CD4-positive, alpha-beta T cell treated with Interleukin-15 for 1 hour (primary cell): ENCODE measurements at regions not wholly inside any gene's neighbourhood (a gene's known extent, or its start where the extent isn't known, plus 50 kb on each side); places are given as distances from the start of the nearest gene placed in this dataset.

Experiments
- DNase-seq: peaks from one replicate; pipeline ENCODE4 v3.0.0-alpha.2; 2020

DNA sequence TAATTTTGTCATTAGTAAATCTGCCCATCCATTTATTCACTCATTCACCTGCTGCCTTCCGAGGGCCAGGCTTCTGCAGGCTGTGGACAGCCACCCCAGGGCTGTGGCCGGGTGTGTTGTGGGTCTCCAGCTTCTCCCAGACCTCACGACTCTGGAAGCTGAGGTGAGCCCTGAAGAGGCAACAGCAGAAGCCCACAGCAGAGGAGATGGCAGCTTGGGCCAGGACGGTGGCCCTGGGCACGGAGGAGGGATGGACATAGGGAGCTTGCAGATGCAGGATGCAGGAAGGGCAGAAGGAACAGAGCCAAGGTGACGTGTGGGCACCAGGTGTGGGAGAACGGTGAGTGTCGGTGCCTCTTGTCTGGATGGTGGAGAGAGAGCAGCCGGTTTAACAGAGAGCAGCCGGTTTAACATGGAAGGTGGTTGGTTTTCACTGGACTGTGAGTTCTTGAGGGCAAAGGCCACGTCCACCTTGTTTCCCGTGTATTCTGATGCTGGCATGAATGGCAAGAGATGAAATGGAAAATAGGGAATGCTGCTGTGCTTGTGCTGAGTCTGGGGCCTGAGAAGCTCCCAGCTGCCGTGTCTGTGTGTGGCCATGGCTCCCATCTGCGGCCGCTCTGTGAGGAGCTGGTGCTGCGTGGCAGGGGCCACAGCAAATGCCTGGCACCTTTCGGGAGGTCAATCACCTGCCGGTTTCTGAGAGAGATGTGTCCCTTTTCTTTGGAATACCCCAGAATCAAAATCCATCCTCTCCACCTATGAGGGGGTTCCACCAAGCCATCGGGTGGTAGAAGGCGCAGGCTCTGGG lies 669.9 kb downstream of the BRD1 start:
- DNase-seq, result no peak

DNA sequence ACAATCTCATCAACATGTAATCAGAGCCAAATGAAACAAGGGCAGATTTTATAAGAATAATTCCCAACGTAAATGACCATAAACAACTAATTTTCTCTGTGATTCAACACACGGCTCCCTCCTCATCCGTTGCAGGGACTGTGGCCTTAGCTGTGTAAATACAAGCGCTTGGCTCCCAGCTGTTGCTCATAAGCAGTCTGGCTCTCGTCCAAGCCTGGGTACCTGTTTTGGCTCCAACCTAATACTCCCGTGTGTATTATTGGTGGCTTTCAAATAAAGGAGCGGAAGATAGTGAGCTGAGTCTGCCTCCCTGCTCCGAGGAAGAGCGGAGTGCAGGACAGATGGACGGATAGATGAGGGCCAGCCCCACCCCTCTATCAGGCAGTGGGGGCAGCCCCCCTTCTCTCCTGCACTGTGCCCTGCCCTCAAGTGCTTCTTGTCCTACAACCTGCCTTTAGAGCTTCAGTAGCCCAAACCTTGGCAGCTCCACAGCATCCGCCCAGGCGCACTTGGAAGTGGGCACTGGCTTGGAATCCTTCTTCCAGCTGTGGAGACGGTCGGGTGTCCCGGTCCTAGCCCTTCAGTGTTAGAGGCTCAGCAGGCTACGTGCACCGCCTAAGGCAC lies 670.9 kb downstream of the BRD1 start:
- no peak for DNase-seq

DNA sequence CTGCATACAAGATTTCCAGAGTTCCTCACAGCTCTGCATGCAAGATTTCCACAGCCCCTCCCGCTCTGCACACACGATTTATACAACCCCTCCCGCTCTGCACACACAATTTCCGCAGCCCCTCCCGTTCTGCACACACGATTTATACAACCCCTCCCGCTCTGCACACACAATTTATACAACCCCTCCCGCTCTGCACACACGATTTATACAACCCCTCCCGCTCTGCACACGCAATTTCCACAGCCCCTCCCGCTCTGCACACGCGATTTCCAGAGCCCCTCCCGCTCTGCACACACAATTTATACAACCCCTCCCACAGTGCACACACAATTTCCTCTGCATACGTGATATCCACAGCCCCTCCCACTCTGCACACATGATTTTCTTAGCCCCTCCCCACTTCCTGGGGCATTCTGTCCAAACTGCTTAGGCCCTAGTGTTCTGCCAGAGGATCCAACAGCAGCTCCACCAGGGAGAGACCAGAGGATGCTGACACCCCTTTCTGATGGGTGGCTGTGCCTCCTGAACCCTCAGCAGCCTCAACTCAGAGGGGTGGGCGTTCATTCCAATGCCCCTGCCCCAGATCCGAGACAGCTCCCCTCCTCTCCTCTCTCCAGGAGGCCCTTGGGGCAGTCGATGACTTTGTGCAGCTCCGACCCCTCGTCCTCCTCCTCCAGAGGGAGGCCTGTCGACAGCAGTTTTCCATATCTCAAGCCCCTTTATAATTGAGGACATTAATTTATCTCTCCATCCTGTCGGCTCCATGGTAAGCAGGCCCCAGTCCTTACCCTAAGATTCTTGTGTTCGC lies 671.7 kb downstream of the BRD1 start:
- DNase-seq, result no peak

DNA sequence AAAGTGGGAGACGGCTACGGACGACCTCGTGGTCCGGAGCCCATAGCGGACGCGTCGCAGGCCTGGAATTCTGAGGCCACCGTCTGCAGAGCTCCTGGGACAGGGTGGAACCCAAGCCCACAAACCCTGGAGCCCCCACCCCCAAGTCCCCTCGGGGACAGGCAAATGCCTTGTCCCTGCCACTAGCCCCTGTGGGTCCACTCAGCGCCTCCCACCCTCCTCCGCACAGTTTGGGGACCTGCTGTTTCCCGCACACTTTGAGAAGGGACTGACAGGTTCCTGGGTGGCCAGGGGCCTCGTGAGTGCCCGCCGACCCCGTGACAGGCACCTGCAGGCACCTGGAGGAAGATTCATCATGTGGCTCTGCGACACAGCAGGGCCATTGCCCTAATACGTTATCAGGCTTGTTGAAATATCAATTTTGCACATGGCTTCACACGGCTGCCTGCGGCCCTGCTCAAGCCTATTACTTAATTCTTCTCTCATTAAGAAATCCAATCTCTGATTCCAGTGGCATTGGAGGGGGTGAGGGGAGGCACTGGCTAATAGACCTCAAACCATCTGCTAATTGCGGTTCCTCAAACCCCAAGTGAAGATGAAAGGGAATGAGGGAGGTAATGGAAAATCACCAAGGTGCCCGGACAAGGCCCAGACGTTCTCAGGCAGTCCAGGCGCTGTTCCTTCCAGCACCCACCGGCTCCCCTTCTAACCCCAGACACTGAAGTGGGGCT lies 672.5 kb downstream of the BRD1 start:
- DNase-seq, result no peak

DNA sequence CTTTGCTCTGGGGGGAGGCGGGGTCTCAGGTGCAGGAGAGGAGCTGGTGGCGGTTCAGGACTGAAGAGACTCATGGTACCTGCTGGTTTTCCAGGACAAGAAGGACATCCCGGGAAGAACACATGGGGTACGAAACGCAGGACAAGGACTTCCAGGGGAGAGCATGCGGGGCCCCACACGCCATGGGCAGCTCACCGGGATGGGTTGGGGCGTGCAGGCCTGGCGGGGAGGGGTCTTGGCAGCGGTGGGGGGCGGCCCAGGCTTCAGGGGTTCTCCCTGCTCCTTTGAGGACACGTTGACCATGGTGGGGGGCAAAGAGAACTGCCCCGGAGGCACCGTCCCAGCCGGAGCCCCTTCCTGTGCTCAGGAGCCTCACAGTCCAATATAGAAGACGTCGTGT lies 673.2 kb downstream of the BRD1 start:
- no peak for DNase-seq

DNA sequence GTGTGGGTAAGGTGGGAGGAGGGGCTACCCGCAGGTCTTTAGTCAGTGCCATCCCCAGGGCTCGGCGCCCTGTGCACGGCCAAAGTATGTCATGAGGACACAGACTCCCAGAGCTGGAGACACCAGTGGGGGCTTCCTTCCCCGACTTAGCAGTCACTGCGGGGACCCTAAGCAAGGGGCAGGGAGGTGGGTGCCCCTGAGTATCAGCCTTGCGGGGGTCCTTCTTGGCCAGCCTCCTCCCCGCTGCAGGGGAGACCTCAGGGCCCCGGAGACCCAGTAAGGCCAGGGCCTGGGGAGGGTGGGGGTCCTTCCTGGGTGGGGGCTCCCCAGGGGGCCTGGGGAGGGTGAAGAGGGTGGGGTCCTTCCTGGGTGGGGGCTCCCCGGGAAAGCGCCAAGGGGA lies 673.8 kb downstream of the BRD1 start:
- no peak for DNase-seq

DNA sequence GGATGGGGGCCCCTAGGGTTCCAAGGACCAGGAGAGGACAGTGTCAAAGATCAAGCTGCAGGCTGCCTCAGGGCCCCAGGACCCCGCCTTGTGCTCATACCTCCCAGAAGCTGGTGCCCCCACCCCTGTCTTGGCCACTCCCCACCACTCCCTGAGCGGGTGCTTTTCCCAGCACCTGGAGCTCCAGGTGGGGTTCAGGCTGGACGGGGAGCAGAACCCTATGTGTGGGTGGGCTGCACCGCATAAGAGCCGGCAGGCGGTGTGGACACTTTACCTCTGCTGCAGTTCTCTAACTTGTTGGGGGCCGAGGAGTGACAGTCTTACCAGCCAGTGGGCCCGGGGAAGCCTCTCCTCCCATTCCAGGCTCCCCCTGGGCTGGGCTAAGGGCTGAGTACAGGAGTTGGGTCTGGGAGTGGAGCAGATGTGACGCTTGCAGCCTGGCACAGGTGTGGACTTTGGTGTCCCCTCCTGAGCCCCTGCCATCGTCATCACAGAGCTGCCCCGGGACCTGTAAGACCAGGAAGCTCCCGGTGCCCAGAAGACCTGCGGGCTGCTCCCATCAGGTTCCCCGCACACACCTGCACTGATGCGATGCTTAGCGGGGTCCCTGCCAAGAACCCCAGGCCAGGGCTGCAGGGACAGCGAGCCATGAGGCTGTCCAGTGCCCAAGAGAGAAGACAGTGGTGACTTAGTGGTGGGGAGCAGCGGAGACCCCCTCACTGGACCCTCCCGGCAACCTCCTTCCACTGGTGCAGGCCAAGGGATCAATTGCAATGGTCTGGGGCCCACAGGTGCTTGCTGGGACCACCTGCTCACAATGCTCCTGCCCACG lies 674.5 kb downstream of the BRD1 start:
- peak; percentile 14 for DNase-seq

DNA sequence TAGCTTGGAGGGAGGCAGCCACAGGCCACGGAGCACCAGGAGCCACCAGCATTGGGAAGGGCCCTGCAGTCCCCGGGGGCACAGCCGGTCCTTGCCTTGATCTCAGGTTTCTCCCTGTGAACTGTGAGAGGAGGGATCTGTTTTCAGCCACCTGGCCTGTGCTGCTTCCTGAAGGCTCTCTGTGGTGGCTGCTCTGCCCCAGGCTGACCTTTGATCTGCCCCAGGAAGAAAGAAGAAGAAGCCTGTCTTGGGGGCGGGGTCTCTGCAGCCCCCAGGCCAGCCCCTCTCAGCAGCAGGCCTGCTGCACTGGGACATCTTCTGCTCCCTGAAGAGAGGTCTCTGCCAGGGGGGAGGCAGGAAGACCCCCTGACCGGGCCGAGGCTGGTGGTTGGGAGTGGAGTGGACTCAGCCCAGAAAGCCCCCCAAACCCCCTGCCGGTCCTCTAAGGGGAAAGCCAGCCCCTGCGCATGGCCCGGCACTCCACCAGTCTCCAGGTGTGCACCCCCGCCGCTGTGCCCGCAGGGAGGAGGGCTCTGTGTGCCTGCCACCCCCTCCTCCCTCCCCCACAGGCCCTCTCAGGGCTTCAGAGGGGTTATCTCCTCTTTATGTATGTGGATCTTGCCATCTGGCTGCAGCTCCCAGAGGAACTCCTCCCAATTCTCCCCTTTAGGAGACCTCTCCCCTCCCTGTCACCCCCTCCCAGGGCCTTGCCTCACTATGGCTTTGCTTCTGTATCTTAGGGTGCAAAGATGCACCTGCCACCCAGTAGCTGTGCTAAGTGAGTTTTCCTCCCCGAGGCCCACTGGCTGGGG lies 675.3 kb downstream of the BRD1 start:
- DNase-seq, result no peak

DNA sequence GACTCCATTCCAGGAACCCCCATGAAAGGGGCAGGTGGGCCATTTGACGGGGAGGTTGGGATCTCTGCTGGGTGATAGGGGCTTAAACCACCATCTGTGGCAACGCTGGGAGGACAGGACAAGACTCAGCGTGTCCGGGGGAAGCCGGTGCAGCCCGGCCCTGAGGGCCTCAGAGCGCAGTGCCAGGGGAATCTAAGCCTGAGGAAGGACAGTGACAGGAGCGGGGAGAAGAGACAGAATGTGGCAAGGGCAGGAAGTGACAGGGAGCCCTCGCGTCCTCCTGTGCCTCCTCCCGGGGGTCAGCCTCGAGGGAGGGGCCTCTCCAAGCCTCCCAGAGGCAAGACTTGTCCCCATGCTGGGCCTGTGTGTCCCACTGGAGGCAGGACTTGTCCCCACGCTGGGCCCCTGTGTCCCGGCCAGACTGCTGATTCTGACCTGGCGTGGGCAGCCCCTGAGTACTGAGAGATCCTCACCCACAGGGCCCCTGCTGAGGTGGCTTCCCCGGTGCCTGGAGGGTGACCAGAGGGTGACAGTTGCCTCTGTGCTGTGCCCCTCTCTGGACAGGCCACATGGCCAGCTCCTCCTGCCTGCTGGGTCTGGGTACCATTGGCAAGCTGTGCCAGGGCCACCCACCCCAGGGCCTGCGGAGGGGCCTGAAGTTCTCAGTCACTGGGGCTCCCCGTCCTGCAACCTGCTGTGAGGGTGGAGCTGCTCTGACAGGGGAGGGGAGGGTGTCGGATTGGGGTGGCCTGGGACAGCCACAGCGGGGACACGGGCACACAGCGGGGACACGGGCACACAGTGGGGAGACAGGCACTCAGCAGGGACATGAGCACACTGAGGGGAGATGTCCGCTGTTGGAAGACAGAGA lies 676.2 kb downstream of the BRD1 start:
- DNase-seq, result no peak

DNA sequence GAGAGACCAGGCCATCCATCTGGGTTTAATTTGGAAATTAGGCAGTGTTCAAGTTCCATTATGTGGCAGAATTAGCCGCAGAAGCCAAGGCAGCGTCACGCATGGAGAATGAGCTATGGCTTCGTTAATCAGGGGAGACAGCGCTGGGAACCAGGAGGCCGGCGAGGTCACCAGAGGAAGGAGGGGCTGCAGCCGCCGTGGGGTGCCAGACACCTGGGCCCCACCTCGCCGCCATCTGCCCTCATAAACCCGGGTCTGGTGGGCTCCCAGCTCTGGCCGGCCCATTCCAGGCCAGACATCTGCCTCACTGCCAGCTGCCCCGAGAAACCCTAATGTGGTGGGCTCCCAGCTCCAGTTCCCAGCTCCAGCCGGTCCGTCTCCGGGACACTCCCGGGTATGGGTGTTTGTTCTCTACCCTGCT lies 676.9 kb downstream of the BRD1 start:
- no peak for DNase-seq

DNA sequence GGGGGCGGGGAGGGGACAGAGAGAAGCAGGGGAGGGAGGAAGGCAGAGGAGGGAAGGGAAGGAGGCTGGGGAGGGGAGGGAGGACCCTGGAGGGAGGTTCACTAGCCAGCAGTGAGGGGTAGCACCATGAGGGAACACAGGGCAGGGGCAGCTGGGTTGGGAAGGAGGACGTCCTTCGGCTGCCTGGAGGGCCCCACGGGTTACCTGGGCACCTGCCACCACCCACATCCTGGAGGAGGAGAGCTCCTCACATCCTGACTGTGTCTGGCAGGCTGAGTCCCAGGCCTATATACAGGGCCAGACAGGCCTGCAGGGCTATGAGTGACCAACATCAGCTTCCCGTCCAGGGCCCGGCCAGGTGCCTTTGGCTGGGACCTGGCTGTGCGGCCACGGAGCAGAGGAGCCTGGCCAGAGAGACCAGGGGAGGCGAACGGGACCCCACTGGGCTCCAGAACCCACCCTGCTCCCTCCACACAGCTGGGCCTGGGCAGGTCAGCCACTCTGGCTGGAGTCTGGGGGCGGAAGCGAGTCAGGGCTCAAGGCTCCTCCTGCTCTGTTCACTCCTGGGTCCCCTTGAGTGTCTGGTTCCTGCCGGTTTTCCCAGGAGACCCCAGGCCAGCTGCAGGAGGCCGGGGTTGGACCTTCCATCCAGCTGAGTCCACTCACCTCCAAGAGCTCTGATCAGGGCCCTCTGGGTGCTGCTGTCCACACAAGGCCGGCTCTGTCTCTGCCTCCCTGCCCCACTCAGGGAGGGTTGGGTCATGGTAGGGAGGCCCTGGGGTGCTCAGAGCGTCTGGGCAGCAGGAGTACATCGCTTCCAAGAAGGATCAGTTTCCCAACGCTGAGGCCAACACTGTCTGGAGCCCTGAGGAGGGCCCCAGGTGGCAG lies 677.7 kb downstream of the BRD1 start:
- DNase-seq, result no peak

DNA sequence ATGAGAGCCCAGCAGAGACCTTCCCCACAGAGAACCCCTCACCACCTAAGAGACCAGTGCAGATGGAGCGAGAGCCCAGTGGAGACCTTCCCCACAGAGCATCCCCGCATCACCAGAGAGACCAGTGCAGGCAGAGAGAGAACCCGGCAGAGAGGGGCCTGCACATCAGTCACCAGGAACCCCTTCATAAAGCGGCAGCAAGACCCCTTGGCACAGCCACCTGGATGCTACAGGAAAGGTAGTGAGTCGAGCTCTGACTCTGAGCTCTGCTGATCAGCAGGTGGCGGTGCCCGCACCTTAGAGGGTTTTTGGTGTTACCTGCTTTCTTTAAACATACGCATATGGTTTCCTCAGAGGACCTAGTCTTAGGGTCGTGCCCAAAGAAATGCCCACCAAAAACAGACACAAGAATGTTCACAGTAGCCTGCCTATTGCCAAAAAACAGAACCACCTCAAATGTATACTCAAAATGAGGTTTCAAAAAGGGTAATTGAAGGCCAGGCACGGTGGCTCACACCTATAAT lies 678.7 kb downstream of the BRD1 start:
- no peak for DNase-seq

DNA sequence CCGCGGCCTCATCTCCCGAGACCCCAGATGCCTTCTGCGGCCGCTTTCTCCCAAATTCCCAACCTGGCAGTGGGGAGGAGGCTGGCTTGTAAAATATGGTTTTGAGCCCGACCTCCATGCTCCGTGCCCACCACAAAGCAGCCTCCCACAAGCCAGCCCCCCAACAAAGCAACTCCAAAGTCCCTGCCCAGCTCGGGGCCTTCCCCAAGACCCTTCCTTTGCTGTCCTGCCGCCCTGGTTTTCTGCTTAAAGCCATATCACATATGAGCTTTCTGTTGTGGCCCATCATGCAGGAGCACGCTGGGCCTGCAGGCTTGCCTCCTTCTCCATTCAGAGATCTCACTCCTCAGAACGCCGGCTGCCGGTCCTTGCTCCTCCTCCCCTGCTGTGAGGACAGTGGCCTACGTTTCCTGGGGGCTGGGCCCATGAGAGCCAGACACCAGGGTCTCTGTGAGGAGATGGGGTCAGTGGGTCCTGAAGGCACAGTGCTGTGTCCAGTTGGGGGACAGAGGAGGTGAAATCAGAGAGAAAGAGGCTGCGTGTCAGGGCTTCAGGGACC lies 680.0 kb downstream of the BRD1 start:
- DNase-seq, result no peak

DNA sequence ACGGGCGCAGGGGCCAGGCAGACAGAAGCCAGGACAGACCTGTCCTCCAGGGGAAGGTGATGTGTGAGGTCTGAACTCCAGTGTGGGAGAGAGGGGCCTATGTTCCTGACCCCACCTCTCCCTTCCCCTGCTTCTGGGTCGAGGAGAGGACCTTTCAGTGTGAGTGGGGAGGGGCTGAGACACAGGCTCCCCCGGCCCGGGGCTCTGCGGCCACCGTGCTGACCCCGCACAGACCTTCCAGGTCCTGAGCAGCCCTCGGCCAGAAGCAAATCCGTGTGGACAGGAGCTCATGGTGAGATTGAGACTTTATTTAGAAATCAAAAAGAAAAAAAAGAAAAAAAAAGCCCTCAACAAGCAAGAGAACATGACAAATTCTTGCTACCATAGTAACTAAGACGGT lies 680.5 kb downstream of the BRD1 start:
- no peak for DNase-seq

DNA sequence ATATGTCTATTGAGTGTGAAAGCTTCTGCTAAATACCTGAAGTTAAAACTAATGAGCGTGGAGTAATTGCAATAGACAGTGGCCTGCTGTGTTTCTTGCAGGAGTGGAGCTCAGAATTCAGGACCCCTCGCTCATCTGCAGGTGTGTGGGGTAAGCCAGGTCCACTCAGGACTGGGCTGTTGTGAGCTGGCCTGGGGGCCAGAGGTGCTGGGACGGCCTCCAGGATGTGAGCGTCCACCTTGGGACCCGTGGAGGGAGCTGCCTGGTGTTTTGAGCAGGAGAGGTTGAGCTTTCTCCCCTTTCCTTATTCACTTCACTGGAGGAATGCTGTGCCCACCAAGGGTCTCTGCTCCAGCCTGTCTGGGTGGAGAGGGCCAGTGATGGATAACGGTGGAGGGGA lies 681.2 kb downstream of the BRD1 start:
- no peak for DNase-seq

DNA sequence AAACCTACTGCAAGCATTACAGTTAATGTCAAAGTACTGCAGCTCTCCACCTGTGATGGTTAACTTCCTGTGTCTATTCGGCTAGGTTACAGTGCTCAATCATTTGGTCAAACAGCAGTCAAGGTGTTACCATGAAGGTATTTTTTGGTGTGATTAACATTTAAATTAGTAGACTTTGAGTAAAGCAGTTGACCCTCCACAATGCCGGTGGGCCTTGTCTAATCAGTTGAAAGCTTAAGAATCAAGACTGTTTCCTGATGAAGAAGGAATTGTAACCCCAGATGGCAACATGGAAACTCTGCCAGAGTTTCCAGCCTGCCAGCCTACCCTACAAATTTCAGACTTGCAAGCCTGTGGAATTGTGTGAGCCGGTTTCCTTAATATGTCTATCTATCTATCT lies 683.9 kb downstream of the BRD1 start:
- DNase-seq, result no peak

DNA sequence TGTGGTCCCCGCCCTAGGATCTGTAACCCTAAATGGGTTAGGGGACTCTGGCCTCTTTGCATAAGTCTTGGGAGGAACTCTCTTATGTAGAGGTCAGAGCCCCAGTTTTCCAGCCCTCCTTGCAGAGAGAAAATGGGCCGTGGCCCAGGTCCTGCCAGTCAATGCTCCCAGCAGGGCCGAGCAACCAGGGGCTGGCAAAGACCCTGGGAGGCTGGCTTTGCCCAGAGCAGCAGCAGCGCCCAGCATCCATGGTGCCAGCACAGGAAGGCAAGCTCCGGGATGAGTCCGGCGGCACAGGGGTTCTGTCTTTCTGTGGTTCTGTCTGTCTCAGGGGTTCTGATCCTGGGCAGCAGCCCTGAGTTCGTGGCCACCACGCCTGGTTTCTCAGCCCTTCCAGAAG lies 684.8 kb downstream of the BRD1 start:
- DNase-seq, result no peak

DNA sequence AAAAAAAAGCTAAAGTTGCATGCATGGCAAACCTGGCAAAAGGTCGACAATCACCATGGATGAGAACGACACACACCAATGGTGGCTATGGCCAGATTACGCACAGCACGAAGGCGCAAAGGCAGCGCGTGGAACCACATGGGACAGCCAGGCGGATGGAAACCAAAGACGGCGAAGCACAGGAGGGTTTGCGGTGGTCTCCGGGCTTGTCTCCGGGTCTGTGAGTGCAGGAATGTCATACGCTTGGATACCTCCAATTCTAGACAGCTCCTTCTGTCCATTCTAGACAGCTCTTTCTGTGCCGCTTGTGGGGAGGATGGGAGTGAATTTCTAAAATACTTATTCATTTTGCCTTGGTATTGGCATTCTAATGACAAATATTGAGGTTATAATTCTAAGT lies 685.4 kb downstream of the BRD1 start:
- no peak for DNase-seq

DNA sequence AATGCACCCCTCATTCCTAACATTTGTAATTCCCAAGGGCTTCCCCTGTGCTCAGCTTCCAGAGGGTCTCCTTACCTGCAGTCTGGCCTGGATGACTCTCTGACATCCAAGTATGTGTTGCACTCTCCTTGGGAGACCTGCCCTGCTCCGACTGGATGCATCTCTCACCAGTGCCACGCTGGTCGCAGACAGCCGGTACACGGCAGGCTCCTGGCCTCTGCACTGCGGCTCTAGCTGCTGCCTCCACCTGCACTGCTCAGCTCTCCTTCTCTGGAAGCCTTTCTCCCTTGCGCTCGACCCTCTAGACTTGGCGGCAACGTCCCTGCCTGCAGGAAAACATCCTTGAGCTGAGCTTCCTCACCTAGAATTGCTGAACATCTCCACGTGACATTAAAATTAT lies 685.9 kb downstream of the BRD1 start:
- DNase-seq, result no peak
